Hepatocyte (in vitro differentiated cells): ENCODE measurements at regions not wholly inside any gene's neighbourhood (a gene's known extent, or its start where the extent isn't known, plus 50 kb on each side); places are given as distances from the start of the nearest gene placed in this dataset.

Experiments used
- CTCF ChIP-seq: fragments of 200-600 bp; sonication (generic); IDR thresholded peaks from 2 replicates; pipeline ENCODE4 v1.5.1; 2016; ENCODE audit warnings: antibody characterized with exemption, mild to moderate bottlenecking; ENCODE audit not compliant: poor library complexity
- EZH2phosphoT487 ChIP-seq: fragments of 200-600 bp; sonication (generic); IDR thresholded peaks from one replicate; pipeline ENCODE4 v1.6.1; 2018; ENCODE audit warnings: antibody characterized with exemption, mild to moderate bottlenecking, low read depth, moderate library complexity; ENCODE audit not compliant: unreplicated experiment, severe bottlenecking

- TF ChIP-seq CTCF (no peak), EZH2phosphoT487 (no peak)
Observed at GRCh38 chr4:123042095-123042494, 119.7 kb upstream of the NUDT6 start.
